HEK293 (cell line): ENCODE measurements at regions not wholly inside any gene's neighbourhood (a gene's known extent, or its start where the extent isn't known, plus 50 kb on each side); places are given as distances from the start of the nearest gene placed in this dataset.
A peak's percentile ranks its signal among the peaks of the same experiment; 100 is the strongest.

Source experiments
- CTCF ChIA-PET: fragments of 350-600 bp; formaldehyde crosslinking; extraction: SDS; loops from one replicate; lab custom pipeline; 2021; ENCODE audit warnings: antibody characterized with exemption; lab: Yijun Ruan, JAX
- POLR2A ChIA-PET: fragments of 300-600 bp; formaldehyde crosslinking; extraction: SDS; loops from one replicate; lab custom pipeline; 2020; ENCODE audit warnings: antibody characterized with exemption, inconsistent platforms; lab: Yijun Ruan, JAX
- H3K27ac ChIP-seq: fragments of 200-500 bp; sonication (Bioruptor generic); 2 replicates; pipeline ENCODE4 v1.5.1; 2014; ENCODE audit warnings: low read depth, low read length, control low read depth, inconsistent platforms; ENCODE audit errors: extremely low read depth
- H3K36me3 ChIP-seq, 2 experiments: fragments of 200-500 bp in 1 of 2; sonication (Bioruptor generic) in 1 of 2; 1 replicate in 1 of 2; 2 replicates in 1 of 2; pipeline ENCODE4 v1.5.1; 2014 to 2017; ENCODE audit warnings: inconsistent platforms in 2 of 2, low read length in 2 of 2; ENCODE audit not compliant: control insufficient read depth in 2 of 2, insufficient read depth in 1 of 2
- H3K4me1 ChIP-seq: fragments of 200-500 bp; sonication (Bioruptor generic); 2 replicates; pipeline ENCODE4 v1.5.1; 2014; ENCODE audit warnings: mild to moderate bottlenecking, low read length, inconsistent platforms; ENCODE audit not compliant: control insufficient read depth, insufficient read depth
- H3K4me3 ChIP-seq: 2 replicates; pipeline ENCODE4 v1.5.1; 2011; ENCODE audit warnings: low read depth, mild to moderate bottlenecking, control low read depth, low read length, moderate library complexity
- H3K9me3 ChIP-seq: fragments of 200-500 bp; sonication (Bioruptor generic); 2 replicates; pipeline ENCODE4 v1.5.1; 2014; ENCODE audit warnings: low read depth, low read length, inconsistent platforms; ENCODE audit not compliant: control insufficient read depth, insufficient read depth
- BCL11A ChIP-seq: fragments of 450-650 bp; formaldehyde crosslinking; IDR thresholded peaks from 2 replicates; pipeline ENCODE4 v1.5.1; 2016; ENCODE audit warnings: low read depth, missing biosample characterization, missing genetic modification characterization
- CTCF ChIP-seq: fragments of 450-650 bp; formaldehyde crosslinking; IDR thresholded peaks from 2 replicates; pipeline ENCODE4 v1.5.1; 2016; ENCODE audit warnings: missing biosample characterization, missing genetic modification characterization
- GLIS1 ChIP-seq: fragments of 450-650 bp; formaldehyde crosslinking; IDR thresholded peaks from 2 replicates; pipeline ENCODE4 v1.5.1; 2016; ENCODE audit warnings: missing biosample characterization, missing genetic modification characterization
- PBX3 ChIP-seq: sonication (generic); formaldehyde crosslinking; IDR thresholded peaks from 2 replicates; pipeline ENCODE4 v1.8.1; 2022; ENCODE audit warnings: mild to moderate bottlenecking, moderate library complexity, missing genetic modification reagents
- TRIM28 ChIP-seq: IDR thresholded peaks from 2 replicates; pipeline ENCODE4 v1.6.1; 2011; ENCODE audit warnings: low read length, control low read depth, borderline replicate concordance
- YY1 ChIP-seq: fragments of 450-650 bp; formaldehyde crosslinking; IDR thresholded peaks from 2 replicates; pipeline ENCODE4 v1.5.1; 2018; ENCODE audit warnings: missing biosample characterization, missing genetic modification characterization
- ZBTB26 ChIP-seq: fragments of 450-650 bp; formaldehyde crosslinking; optimal IDR thresholded peaks from 2 replicates; pipeline ENCODE3; 2016; ENCODE audit warnings: missing biosample characterization, mild to moderate bottlenecking, missing genetic modification characterization
- ZBTB6 ChIP-seq: fragments of 450-650 bp; formaldehyde crosslinking; IDR thresholded peaks from 2 replicates; pipeline ENCODE4 v1.5.1; 2017; ENCODE audit warnings: missing biosample characterization, missing genetic modification characterization
- ZBTB7A ChIP-seq: fragments of 450-650 bp; formaldehyde crosslinking; IDR thresholded peaks from 2 replicates; pipeline ENCODE4 v1.5.1; 2016; ENCODE audit warnings: low read depth, missing biosample characterization, missing genetic modification characterization
- ZFP3 ChIP-seq: fragments of 450-650 bp; formaldehyde crosslinking; IDR thresholded peaks from 2 replicates; pipeline ENCODE4 v1.5.1; 2016; ENCODE audit warnings: low read depth, missing biosample characterization, missing genetic modification characterization
- ZNF10 ChIP-seq: fragments of 450-650 bp; formaldehyde crosslinking; IDR thresholded peaks from 2 replicates; pipeline ENCODE4 v1.5.1; 2017; ENCODE audit warnings: missing biosample characterization, missing genetic modification characterization
- ZNF18 ChIP-seq: fragments of 450-650 bp; formaldehyde crosslinking; IDR thresholded peaks from 2 replicates; pipeline ENCODE4 v1.5.1; 2016; ENCODE audit warnings: missing biosample characterization, missing genetic modification characterization
- ZNF324 ChIP-seq: fragments of 450-650 bp; formaldehyde crosslinking; IDR thresholded peaks from 2 replicates; pipeline ENCODE4 v1.5.1; 2016; ENCODE audit warnings: missing biosample characterization, missing genetic modification characterization
- ZNF335 ChIP-seq: fragments of 450-650 bp; formaldehyde crosslinking; conservative IDR thresholded peaks from 2 replicates; pipeline ENCODE4 v1.5.1; 2016; ENCODE audit warnings: missing biosample characterization, missing genetic modification characterization
- ZNF426 ChIP-seq: fragments of 450-650 bp; formaldehyde crosslinking; IDR thresholded peaks from 2 replicates; pipeline ENCODE4 v1.5.1; 2017; ENCODE audit warnings: missing biosample characterization, missing genetic modification characterization, mild to moderate bottlenecking, inconsistent platforms, moderate library complexity
- ZNF501 ChIP-seq: fragments of 450-650 bp; formaldehyde crosslinking; IDR thresholded peaks from 2 replicates; pipeline ENCODE4 v1.5.1; 2016; ENCODE audit warnings: missing biosample characterization, missing genetic modification characterization
- ZNF596 ChIP-seq: fragments of 450-650 bp; IDR thresholded peaks from 2 replicates; pipeline ENCODE4 v1.5.0; 2018; ENCODE audit warnings: missing biosample characterization, mild to moderate bottlenecking, missing genetic modification characterization, moderate library complexity
- ZNF660 ChIP-seq: fragments of 450-650 bp; IDR thresholded peaks from 2 replicates; pipeline ENCODE4 v1.5.1; 2018; ENCODE audit warnings: missing biosample characterization, mild to moderate bottlenecking, missing genetic modification characterization
- ZNF707 ChIP-seq: fragments of 450-650 bp; formaldehyde crosslinking; IDR thresholded peaks from 2 replicates; pipeline ENCODE4 v1.5.1; 2016; ENCODE audit warnings: missing biosample characterization, missing genetic modification characterization
- ZSCAN30 ChIP-seq: fragments of 450-650 bp; IDR thresholded peaks from 2 replicates; pipeline ENCODE4 v1.5.1; 2018; ENCODE audit warnings: missing biosample characterization, mild to moderate bottlenecking, missing genetic modification characterization, moderate library complexity

- TF ChIP-seq ZNF18 (tag by site-specific recombination), result no peak
- TF ChIP-seq, all 188 proteins: peak for 0
Observed at GRCh38 chr2:173654896-173655265, 300.2 kb downstream of the CDCA7 start (continued).

GRCh38 chr2:173656086-173656485 lies 301.4 kb downstream of the CDCA7 start:
- H3K4me1 ChIP-seq, result peaks cover 7% of the 10 kb centered on the region
- H3K27ac ChIP-seq, result no peak overlapping the region
- TF ChIP-seq ZNF335 (tag by site-specific recombination) (no peak), TRIM28 (no peak)
- ChIA-PET CTCF (interaction anchor here (1.6 kb wide), 1 partner anchor 689 kb away, joined by 3 read pairs; no protein-coding TSS in a partner anchor), POLR2A (no interaction called here)
- no peak overlapping the region for H3K4me3 ChIP-seq
- no peaks in the 10 kb centered on the region for H3K9me3 ChIP-seq
- no peaks in the 10 kb centered on the region for H3K36me3 ChIP-seq

GRCh38 chr2:173657996-173658717 lies 303.5 kb downstream of the CDCA7 start:
- ChIA-PET CTCF (no interaction called here), POLR2A (no interaction called here)

GRCh38 chr2:173658946-173659371 lies 304.3 kb downstream of the CDCA7 start:
- no peaks in the 10 kb centered on the region for H3K9me3 ChIP-seq
- no peak for TF ChIP-seq CTCF (tag by site-specific recombination)
- TF ChIP-seq ZNF10, result no peak
- no peak for TF ChIP-seq ZNF426
- no peak for TF ChIP-seq ZSCAN30 (tag by site-specific recombination)
- no peak for TF ChIP-seq PBX3
- no peak overlapping the region for H3K27ac ChIP-seq
- no peaks in the 10 kb centered on the region for H3K4me1 ChIP-seq
- ChIA-PET POLR2A (no interaction called here), CTCF (no interaction called here)
- H3K4me3 ChIP-seq, result no peak overlapping the region
- no peaks in the 10 kb centered on the region for H3K36me3 ChIP-seq

More at GRCh38 chr2:173657996-173658717, 303.5 kb downstream of the CDCA7 start:
- Histone ChIP-seq H3K27ac (no peak overlapping the region), H3K4me1 (peaks cover 1% of the 10 kb centered on the region), H3K4me3 (no peak overlapping the region), H3K36me3 (no peaks in the 10 kb centered on the region), H3K9me3 (no peaks in the 10 kb centered on the region)
- TF ChIP-seq ZNF660 (tag by site-specific recombination), result 0 out of 2 replicates have a peak, but pooled peaks have one; percentile 58
- TF ChIP-seq ZNF324, result no peak
- TF ChIP-seq ZNF501 (tag by site-specific recombination), result no peak

GRCh38 chr2:173659509-173659908 lies 304.8 kb downstream of the CDCA7 start:
- H3K4me3 ChIP-seq, result no peak overlapping the region
- H3K36me3 ChIP-seq, result no peaks in the 10 kb centered on the region
- no peak overlapping the region for H3K27ac ChIP-seq
- H3K9me3 ChIP-seq, result no peaks in the 10 kb centered on the region
- no peak for TF ChIP-seq BCL11A (tag by site-specific recombination)
- no peak for TF ChIP-seq ZNF707 (tag by site-specific recombination)
- no peak for TF ChIP-seq ZBTB7A
- no peak for TF ChIP-seq ZBTB6 (tag by site-specific recombination)
- TF ChIP-seq GLIS1 (tag by site-specific recombination), result no peak
- TF ChIP-seq YY1 (tag by site-specific recombination), result no peak
- TF ChIP-seq ZBTB26 (tag by site-specific recombination), result no peak
- no peak for TF ChIP-seq TRIM28
- no peak for TF ChIP-seq ZNF596 (tag by site-specific recombination)
- no peak for TF ChIP-seq ZFP3
- ChIA-PET CTCF (no interaction called here), POLR2A (no interaction called here)
- H3K4me1 ChIP-seq, result no peaks in the 10 kb centered on the region
